Activated CD4-positive, alpha-beta T cell treated with anti-CD3 and anti-CD28 coated beads for 36 hours (primary cell): ENCODE measurements at regions not wholly inside any gene's neighbourhood (a gene's known extent, or its start where the extent isn't known, plus 50 kb on each side); places are given as distances from the start of the nearest gene placed in this dataset.

ENCODE experiments used
- ATAC-seq: fragments of 200-7000 bp; cut with Tn5 transposase; one replicate; pipeline ENCODE4 v1.10.0; 2021; ENCODE audit warnings: mild to moderate bottlenecking, moderate library complexity
- CTCF ChIA-PET: fragments of 350-600 bp; sonication (Branson Sonifier 250); formaldehyde crosslinking; loops from one replicate; lab custom pipeline; 2021; ENCODE audit warnings: antibody characterized with exemption; lab: Charles Lee
- POLR2A ChIA-PET: fragments of 350-600 bp; sonication (Branson Sonifier 250); formaldehyde crosslinking; loops from one replicate; lab custom pipeline; 2021; ENCODE audit warnings: antibody characterized with exemption, inconsistent platforms; lab: Charles Lee
- DNase-seq: peaks from one replicate; pipeline ENCODE4 v3.0.0-alpha.2; 2020
- H3K27ac Mint-ChIP-seq: one replicate; pipeline ENCODE4 v1.8.0; 2021; ENCODE audit warnings: mixed read lengths
- H3K27me3 Mint-ChIP-seq: one replicate; pipeline ENCODE4 v1.8.0; 2021; ENCODE audit warnings: mixed read lengths
- H3K36me3 Mint-ChIP-seq: one replicate; pipeline ENCODE4 v1.8.0; 2021; ENCODE audit warnings: low read depth, mixed read lengths
- H3K4me1 Mint-ChIP-seq: one replicate; pipeline ENCODE4 v1.8.0; 2021; ENCODE audit warnings: mixed read lengths
- H3K4me3 Mint-ChIP-seq: one replicate; pipeline ENCODE4 v1.8.0; 2021; ENCODE audit warnings: mild to moderate bottlenecking, moderate library complexity, mixed read lengths
- H3K9me3 Mint-ChIP-seq: one replicate; pipeline ENCODE4 v1.8.0; 2021; ENCODE audit warnings: low read depth, mixed read lengths
- intact Hi-C, 2 experiments: fragments of 100-400 bp; cut with DNase I in 1 of 2; cut with micrococcal nuclease in 1 of 2; formaldehyde crosslinking; loops; one replicate each; pipeline versions ENCODE4 v1.14.2 to v1.15.1; 2022 to 2024; cut with DNase I, micrococcal nuclease

DNA sequence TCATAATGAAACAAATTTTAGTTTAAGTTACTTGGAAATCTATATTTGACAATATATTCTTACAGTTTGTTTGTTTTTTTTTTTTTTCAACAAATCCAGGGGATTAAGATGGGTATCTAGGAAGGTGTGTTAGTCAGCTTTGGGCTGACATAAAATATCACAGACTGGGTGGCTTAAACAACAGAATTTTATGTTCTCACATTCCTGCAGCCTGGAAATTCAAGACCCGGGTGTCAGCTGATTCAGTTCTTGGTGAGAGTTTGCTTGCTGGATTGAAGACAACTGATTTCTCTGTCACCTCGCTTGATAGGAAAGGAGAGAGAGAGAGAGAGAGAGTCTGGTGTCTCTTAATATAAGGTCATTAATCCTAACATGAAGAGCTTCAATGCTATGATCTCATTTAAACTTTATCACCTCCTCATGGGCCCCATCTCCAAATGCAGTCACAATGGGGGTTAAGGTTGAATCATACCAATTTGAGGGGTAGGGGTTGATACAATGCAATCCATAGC, 465.2 kb downstream of the CENPC start:
- POLR2A ChIA-PET = no interaction called here
- Mint-ChIP-seq H3K36me3 (no peaks in the 10 kb centered on the region), H3K9me3 (no peaks in the 10 kb centered on the region), H3K4me3 (no peak overlapping the region), H3K27ac (no peak overlapping the region), H3K4me1 (no peaks in the 10 kb centered on the region), H3K27me3 (no peaks in the 10 kb centered on the region)
- CTCF ChIA-PET = no interaction called here
- no peak for DNase-seq
- intact Hi-C loops = no loop called here
- ATAC-seq = no peak

DNA sequence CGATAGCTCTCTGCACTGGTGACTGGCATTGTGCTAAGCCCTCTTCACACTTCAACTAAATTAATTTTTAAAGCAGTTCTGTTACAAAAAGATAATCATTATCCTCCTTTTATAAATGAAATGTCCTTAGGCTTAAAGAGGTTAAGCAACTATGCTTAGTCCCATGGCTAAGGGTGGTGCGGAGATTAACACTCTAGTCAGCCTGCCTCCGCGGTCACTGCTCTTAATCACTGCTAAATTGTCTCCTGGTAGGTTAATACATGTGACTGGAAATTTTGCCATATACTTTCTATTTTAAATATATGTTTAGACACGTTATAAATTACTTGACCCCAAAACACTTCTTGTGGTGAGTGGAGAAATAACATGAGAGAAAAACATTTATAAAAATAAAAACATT, 473.7 kb downstream of the CENPC start:
- POLR2A ChIA-PET = no interaction called here
- Mint-ChIP-seq H3K27me3 (no peaks in the 10 kb centered on the region), H3K36me3 (no peaks in the 10 kb centered on the region), H3K4me1 (no peaks in the 10 kb centered on the region), H3K9me3 (peaks cover 4% of the 10 kb centered on the region), H3K4me3 (no peak overlapping the region), H3K27ac (no peak overlapping the region)
- CTCF ChIA-PET = no interaction called here
- intact Hi-C loops = no loop called here
- DNase-seq = no peak
- ATAC-seq = no peak

DNA sequence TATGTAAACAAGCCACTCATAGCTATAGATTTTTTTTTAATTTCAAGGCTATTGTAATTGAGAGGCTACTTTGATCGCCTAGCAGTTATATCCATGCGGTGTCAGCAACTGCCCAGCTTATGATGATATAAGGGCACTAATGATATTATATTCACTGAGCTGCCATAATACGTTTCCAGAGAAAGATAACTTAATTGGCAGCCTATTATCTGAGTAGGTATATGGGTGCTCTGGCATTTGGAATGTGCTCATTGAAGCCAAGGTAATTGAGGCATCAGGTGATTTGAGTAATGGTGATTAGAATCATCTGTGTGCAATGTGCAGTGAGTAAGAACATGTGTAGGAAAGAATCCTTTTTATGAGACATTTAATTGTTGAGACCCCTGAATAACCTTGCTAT, 490.0 kb downstream of the CENPC start:
- no peaks in the 10 kb centered on the region for H3K9me3 Mint-ChIP-seq
- ChIA-PET CTCF (no interaction called here), POLR2A (no interaction called here)
- no peaks in the 10 kb centered on the region for H3K36me3 Mint-ChIP-seq
- ATAC-seq = no peak
- intact Hi-C loops = no loop called here
- H3K4me1 Mint-ChIP-seq = no peaks in the 10 kb centered on the region
- no peak overlapping the region for H3K27ac Mint-ChIP-seq
- no peak overlapping the region for H3K4me3 Mint-ChIP-seq
- DNase-seq = no peak
- H3K27me3 Mint-ChIP-seq = no peaks in the 10 kb centered on the region

DNA sequence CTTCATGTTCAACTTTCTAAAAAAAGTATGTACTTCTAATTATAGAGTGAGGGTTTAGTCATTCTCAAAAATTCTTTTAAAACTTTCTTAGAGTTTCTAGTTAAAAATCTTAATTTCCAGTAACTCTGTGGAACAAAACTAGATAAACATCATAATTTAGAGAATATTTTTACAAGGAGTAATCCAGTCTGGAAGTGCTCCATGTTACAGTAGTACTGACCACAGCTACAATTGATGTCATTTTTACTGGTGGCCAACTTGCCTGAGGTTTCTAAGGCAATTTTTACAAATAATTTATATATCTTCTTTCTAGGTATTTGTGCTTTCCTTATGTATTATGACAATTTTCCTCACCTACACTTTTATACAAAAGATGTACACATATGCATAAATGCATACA, 490.4 kb downstream of the CENPC start:
- intact Hi-C loops = no loop called here
- Mint-ChIP-seq H3K4me3 (no peak overlapping the region), H3K36me3 (no peaks in the 10 kb centered on the region), H3K27me3 (no peaks in the 10 kb centered on the region), H3K4me1 (no peaks in the 10 kb centered on the region), H3K27ac (no peak overlapping the region), H3K9me3 (no peaks in the 10 kb centered on the region)
- CTCF ChIA-PET = no interaction called here
- no peak for ATAC-seq
- POLR2A ChIA-PET = no interaction called here
- no peak for DNase-seq

DNA sequence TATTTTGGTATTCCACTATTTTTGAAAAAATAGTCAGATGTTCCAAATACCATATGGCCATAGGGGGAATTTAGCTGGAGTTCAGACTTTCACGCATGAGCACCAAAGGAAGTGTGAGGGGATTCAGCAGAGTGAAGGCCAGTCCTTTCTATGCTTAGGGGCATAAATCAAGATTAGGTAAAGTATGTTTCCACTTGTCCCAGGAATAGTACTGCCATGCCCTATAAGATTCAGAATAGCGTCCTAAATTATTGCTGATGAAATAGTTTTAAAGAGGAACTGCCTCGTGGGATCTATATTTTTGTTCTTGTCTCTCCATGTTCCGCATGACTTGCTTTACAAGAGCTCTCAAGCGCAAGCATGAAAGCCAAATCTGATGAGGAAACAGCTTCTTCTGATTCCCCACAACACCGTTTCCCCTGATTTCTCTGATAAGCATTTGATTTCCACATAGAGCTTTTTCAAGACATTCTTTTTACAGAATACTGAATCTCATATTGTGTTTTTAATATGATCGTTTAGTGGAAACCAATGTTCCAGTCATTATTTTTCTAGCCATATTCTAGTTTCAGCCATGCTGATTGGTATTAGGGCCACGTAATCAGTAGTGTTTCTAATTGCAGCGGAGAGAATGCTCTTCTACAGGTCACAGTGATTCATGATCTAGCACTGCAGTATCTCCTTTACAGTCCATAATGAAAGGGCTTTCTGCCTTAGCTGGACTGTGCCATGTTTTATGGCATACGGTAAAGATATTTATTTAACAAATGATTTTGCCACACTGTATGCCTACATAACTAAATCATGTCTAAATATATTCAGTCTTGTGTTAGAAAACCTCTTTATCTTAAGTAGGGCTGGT, 492.3 kb downstream of the CENPC start:
- intact Hi-C loops = no loop called here
- no peak overlapping the region for H3K4me3 Mint-ChIP-seq
- no peaks in the 10 kb centered on the region for H3K9me3 Mint-ChIP-seq
- H3K4me1 Mint-ChIP-seq = no peaks in the 10 kb centered on the region
- DNase-seq (no peak), ATAC-seq (no peak)
- no peaks in the 10 kb centered on the region for H3K27me3 Mint-ChIP-seq
- no peak overlapping the region for H3K27ac Mint-ChIP-seq
- ChIA-PET POLR2A (no interaction called here), CTCF (no interaction called here)
- no peaks in the 10 kb centered on the region for H3K36me3 Mint-ChIP-seq

DNA sequence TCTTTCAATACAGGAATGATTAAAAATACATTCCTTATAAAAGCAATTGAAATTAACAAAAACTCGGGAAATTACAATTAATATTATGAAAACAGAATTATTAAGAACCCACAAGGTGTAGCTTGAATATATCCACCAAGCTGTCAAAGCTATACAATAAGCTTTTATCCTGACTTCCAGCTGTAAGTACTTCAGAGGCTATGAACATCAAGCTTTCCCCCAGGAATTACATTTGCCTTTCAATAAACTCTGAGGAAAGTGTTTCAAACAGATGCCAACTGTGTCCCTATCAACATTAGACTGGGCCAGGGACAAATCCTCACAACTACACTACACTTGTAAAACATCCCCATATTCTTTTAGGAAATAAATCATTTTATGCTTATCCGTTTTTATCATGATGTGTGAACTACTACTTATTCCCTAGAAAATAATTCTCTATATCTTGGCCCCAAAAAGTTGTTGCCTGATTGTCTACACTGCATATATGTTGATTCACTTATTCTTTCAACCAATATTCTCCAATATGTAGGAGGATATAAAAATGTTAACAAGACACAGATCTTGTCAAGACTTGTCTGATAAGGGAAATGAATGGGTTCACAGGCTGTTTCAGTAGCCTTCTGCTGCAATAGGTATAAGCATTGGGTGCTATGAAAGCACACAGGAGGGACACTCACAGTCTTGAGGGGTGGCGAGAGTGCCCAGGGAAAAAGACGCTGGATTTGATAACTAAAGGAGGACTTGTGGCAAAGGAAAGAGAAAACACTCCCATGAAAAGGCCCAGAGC, 494.1 kb downstream of the CENPC start:
- CTCF ChIA-PET = no interaction called here
- DNase-seq = no peak

DNA sequence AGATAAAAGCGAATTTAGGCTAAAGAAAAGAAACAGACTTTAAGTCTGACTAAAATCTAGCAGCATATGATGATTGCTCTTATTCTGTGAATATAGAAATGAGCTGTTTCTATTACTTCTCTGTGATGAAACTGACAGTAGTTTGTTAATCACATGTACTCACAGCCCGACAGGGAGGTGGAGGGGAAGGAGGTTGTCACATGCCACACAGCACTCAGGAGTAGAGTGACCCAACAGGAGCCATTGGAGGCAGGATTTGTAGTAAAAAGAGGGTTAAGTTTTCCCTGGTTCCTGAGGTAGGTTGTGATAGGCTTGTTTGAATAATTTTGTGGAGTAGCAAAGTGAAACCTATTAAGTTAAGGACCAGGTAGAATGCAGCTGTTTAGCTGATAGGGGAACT, 495.9 kb downstream of the CENPC start:
- Mint-ChIP-seq H3K27me3 (no peaks in the 10 kb centered on the region), H3K4me1 (no peaks in the 10 kb centered on the region), H3K9me3 (no peaks in the 10 kb centered on the region), H3K27ac (no peak overlapping the region), H3K36me3 (no peaks in the 10 kb centered on the region), H3K4me3 (no peak overlapping the region)
- intact Hi-C loops = no loop called here
- DNase-seq = no peak
- ChIA-PET CTCF (no interaction called here), POLR2A (no interaction called here)
- no peak for ATAC-seq

More for the DNA sequence above, 494.1 kb downstream of the CENPC start:
- H3K4me1 Mint-ChIP-seq = no peaks in the 10 kb centered on the region
- H3K27me3 Mint-ChIP-seq = no peaks in the 10 kb centered on the region
- intact Hi-C loops = no loop called here
- no peaks in the 10 kb centered on the region for H3K36me3 Mint-ChIP-seq
- no peak overlapping the region for H3K4me3 Mint-ChIP-seq
- no peak for ATAC-seq
- POLR2A ChIA-PET = no interaction called here
- no peaks in the 10 kb centered on the region for H3K9me3 Mint-ChIP-seq
- H3K27ac Mint-ChIP-seq = no peak overlapping the region

DNA sequence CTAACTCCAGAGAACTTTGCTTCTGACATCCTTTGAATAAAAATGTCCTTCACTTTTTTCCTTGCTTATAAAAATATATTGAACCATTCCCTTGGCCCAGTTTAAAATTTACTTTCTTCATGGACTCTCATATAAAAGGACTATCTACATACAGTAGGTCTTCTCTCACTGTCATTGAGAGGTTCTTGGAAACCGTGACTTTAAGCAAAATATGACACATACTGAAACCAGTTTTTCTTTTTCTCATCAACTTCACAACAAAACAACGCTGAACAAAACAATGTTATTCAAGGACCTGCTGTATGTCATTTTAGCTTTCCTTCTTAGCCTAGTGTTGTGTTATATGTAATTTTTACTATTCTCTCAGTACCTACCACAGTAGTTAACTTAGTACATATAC, 496.8 kb downstream of the CENPC start:
- no peaks in the 10 kb centered on the region for H3K9me3 Mint-ChIP-seq
- ChIA-PET POLR2A (no interaction called here), CTCF (no interaction called here)
- intact Hi-C loops = no loop called here
- no peaks in the 10 kb centered on the region for H3K36me3 Mint-ChIP-seq
- H3K27ac Mint-ChIP-seq = no peak overlapping the region
- no peak for DNase-seq
- H3K27me3 Mint-ChIP-seq = no peaks in the 10 kb centered on the region
- H3K4me3 Mint-ChIP-seq = no peak overlapping the region
- no peak for ATAC-seq
- no peaks in the 10 kb centered on the region for H3K4me1 Mint-ChIP-seq

DNA sequence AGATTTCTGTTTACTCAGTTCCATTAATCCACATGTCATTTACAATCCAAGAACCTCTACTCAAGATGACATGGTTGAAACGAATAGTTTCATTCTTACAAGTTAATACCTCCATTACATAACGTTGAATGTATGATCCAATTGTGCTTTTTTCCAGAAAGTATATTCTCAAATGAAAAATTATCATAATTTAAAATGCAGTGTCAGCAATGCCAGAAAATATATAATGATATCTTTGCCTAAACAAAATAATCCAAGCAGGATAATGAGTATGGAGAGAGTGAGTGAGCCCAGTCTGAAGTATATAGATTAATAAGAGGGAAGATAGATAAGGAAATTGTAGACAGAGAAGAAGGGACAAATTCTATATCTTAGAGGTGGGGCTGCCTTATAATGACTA, 505.0 kb downstream of the CENPC start:
- Mint-ChIP-seq H3K27ac (no peak overlapping the region), H3K4me3 (no peak overlapping the region), H3K36me3 (no peaks in the 10 kb centered on the region), H3K4me1 (no peaks in the 10 kb centered on the region), H3K9me3 (no peaks in the 10 kb centered on the region), H3K27me3 (no peaks in the 10 kb centered on the region)
- ATAC-seq (no peak), DNase-seq (no peak)
- POLR2A ChIA-PET = no interaction called here
- intact Hi-C loops = no loop called here
- CTCF ChIA-PET = no interaction called here

DNA sequence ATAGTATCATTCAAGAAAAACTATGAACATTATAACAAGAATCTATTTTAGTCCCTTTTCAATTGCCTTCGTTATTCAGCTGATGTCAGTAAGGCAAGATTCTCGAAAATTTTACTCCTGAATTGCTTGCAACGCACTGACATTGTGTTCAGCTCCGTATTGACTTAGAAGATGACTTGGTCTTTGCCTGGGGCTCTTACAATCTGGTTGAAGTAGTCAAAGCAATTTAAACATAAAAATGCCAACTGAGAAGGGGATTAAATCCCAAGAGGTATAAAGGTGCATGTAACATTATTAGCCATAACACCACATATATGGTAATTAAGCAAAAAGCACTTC, 507.1 kb downstream of the CENPC start:
- Mint-ChIP-seq H3K27me3 (no peaks in the 10 kb centered on the region), H3K4me1 (no peaks in the 10 kb centered on the region), H3K9me3 (no peaks in the 10 kb centered on the region)

DNA sequence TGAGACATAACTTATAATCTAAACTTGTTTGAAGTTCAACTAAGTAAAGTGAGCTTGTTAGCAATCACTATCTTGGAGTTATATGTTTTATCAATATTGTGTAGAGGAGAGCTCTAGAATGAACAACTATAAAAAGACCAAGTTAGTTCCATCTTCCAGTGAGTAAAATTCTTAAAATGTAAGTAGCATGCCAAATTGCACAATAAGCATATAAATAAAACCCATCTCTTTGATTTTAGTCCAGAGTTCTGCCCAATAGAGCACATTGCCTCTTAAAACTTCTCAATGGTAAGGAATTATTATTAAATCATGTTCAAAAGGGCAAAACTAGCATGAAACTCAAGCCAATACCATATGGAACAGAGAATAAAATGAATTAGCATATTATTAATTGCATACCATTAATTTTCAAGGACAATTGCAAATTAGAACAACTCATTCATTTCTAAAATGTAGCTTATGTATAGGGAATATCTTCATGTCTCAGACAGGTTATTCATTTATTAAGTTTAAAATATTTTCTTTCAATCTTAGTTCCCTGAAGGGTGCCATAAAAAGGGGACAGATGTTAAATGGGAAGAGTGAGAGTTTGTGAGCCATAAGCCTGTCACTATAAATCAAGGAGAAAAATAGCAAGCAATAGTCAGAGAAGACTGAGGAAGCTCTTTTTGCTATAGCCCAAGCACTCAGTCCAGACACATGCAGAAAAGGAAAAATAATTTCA, 507.6 kb downstream of the CENPC start:
- Mint-ChIP-seq H3K4me1 (no peaks in the 10 kb centered on the region), H3K36me3 (no peaks in the 10 kb centered on the region), H3K27ac (no peak overlapping the region), H3K27me3 (no peaks in the 10 kb centered on the region), H3K9me3 (no peaks in the 10 kb centered on the region), H3K4me3 (no peak overlapping the region)
- ATAC-seq = no peak
- intact Hi-C loops = no loop called here
- no peak for DNase-seq
- ChIA-PET CTCF (no interaction called here), POLR2A (no interaction called here)

More for the DNA sequence above, 507.1 kb downstream of the CENPC start:
- no peak for ATAC-seq
- intact Hi-C loops = no loop called here
- Mint-ChIP-seq H3K36me3 (no peaks in the 10 kb centered on the region), H3K27ac (no peak overlapping the region), H3K4me3 (no peak overlapping the region)
- ChIA-PET CTCF (no interaction called here), POLR2A (no interaction called here)
- no peak for DNase-seq
